ENCODE measurements at regions not wholly inside any gene's neighbourhood (a gene's known extent, or its start where the extent isn't known, plus 50 kb on each side); places are given as distances from the start of the nearest gene placed in this dataset.
"Not testable (repeated sequence)": the region's sequence is repeated elsewhere in the genome, so short reads cannot be mapped to it uniquely, and the experiment has no call there.

DNA sequence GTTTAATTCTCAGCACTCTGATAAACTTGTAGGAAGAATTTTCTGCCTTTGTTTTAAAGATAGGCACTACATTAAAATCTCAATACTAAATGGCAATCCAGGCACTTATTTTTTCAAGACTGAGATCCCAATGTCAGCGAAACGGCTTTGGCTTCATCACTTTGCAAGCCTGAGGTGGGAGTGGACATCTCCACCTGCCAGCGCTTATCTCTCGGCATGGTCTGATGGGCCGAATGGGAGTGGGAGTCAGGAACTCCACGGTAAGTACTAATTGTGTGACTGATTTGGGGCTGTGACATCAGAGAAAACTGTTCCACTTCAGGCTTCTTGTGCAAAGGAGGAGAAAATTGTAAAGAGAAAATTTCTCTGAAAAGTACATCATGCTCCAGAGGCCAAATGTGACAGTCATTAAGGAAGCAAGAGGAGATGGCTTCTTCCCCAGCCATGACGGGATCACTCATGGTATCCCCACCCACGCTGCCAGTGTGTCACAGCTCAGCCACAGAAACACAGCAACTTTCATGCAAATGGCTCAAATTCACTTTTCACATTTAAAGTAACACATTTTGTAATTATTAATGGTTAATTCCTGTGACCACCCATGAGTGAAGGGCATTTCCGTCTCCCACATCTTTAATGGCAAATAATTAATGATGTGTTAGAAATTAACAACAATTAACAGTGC lies 385.5 kb upstream of the HNRNPA3 start:
- DNase-seq, result no peak

DNA sequence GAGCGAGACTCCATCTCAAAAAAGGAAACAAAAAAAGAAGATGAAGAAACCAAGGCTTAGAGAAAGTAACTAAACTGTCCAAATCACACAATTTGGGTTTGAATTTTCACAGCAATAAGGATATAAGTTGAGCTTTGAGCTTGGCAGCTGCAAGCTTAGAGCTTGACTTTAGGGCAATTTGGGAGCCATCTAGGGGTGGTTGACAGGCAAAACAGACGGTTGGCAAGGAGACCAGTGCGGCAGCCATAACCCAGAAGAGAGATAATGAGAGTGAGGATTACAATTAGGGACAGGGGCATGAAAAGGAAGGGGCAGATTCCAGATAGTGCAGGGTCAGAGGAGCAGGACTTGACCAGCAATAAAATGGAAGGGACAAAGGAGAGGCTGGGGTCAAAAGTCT lies 382.2 kb upstream of the HNRNPA3 start:
- DNase-seq, result peak; percentile 15

DNA sequence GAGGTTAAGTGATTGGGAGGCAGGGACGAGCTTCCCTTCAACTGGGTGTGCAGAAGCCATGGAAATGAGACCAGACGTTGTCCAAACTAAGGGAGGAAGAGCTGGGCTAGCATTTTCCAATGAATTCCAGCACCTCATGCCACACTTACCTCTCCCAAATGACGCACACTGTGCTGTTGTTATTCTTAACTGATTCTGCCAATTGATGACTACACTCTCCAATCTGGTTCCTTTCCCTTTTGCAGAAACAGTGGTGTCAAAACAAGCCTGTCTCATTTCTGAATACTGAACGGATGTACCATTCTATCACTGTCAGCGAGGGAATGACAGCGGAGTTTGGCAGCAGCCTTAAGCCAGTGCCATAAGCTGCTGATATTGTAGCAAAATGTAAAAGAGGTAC lies 380.5 kb upstream of the HNRNPA3 start:
- no peak for DNase-seq

DNA sequence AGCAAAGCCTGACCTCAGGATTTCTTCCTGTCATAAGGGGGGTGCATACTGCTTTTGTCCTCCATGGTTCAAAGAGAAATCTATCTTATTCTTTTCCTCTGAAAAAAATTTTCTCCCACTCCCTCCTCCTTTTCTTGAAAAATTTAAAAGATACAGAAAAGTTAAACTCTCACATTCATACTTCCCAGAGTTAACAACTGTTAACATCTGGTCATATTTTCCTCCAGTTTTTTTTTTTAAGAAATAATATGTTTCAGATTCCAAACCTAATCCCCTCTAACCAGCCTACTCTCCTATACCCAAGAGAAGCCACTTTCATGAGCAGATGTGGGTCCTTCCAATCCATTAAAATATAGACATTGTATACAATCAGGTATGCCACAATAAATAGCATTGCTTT lies 378.9 kb upstream of the HNRNPA3 start:
- no peak for DNase-seq

DNA sequence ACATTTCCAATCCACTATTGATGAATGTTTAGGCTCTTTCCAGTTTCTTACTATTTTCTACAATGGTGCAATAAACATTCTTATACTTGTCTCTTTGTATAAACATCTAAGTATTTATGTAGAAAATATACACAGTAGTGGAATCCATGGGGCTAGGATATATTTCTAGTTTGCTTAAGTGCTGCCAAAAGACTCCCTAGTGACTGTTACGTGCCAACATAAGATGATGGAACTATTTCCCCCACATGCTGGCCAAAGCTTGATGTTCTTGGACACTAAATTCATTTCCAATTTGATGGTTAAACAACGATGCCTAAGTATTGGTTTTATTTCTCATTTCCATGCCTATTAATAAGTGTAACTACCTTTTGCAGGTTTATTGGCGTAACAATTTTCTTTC lies 378.4 kb upstream of the HNRNPA3 start:
- no peak for DNase-seq

DNA sequence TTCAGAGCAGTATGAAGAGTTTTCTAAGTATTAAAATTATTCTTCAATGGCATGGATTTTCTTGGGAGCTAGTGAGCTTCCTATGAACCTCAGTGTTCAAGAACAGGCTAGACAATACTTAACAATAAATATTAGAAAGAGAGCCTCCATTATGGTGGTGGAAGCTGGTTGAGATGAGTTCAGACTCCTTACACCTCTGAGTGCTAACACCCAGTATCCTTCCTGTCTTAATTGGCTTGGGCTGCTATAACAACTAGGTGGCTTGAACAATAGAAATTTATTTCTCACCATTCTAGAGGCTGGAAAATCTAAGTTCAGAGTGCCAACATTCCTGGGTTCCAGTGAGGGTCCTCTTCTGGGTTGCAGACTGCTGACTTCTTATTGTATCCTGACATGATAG lies 369.4 kb upstream of the HNRNPA3 start:
- no peak for DNase-seq

DNA sequence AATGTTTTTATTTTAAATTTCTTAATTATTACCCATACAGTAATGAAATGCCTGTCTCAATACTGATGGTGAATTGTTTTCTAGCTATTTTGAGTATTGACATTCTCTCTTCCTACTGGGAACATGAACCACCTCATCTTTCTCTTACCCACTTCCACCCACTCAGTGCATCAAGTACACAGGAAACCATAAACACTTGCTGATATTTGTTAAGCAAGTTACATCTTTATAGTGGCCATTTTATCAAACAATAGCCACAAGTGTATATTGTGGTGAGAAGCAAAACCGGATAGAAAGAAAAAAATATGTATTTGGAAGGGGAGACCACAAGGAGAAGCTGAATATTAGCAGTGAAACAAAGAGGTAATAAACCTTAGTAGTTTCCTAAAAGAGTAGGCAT lies 368.1 kb upstream of the HNRNPA3 start:
- DNase-seq, result no peak

DNA sequence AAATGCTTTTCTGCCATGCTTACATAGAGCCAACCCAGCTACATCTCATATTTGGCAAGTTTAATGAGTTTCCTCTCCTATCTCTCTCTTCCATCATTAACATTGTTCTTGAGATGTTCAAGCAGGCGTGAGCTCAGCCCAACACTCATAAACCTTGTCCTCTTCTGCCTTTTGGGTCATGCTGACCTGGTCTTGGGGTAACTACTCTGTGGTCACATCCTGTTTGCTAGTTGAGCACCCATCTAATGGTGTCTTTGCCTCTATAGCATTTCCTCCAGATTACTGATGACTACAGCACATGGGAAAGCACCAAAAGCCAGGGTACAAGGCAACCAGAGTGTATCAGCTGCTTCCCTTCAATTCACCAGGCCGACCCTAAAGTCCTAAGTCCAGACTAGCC lies 366.9 kb upstream of the HNRNPA3 start:
- no peak for DNase-seq

DNA sequence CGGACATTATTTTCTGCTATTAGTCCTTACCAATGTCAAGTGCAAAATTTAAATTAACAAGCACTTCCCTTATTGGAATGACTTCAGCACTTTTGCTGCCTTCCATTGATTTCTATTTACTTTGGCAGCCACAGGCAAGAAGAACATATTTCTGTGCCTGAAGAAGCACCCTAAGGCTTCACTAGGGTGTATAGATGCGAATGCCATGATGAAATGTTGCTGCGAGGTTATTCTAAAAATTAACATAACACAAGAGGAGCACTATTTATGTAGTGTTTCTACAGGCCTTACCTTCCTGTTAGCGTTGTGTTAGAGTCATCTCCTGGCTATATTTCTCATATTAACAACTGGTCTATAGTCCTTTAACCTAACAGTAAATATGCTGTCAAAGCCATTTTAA lies 365.0 kb upstream of the HNRNPA3 start:
- DNase-seq, result no peak

DNA sequence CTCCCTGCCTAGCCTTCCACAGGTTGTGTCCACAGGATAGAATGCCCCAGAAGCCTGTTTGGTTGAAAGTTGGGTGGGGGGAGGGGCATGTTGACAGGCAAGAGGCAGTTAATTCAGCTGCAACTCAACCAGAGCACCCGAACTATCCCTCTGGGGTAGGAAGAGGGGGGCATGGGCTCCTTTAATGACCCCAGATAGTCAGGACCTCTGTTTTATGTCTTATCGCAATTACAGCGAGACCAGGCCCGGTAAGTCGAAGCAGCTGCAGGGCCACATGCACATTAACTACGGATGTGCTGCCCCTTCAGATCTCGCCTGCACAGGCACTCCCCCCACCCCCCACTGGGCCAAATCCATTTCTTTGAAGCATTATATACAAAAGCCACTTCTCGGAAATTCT lies 363.8 kb upstream of the HNRNPA3 start:
- DNase-seq, result no peak

DNA sequence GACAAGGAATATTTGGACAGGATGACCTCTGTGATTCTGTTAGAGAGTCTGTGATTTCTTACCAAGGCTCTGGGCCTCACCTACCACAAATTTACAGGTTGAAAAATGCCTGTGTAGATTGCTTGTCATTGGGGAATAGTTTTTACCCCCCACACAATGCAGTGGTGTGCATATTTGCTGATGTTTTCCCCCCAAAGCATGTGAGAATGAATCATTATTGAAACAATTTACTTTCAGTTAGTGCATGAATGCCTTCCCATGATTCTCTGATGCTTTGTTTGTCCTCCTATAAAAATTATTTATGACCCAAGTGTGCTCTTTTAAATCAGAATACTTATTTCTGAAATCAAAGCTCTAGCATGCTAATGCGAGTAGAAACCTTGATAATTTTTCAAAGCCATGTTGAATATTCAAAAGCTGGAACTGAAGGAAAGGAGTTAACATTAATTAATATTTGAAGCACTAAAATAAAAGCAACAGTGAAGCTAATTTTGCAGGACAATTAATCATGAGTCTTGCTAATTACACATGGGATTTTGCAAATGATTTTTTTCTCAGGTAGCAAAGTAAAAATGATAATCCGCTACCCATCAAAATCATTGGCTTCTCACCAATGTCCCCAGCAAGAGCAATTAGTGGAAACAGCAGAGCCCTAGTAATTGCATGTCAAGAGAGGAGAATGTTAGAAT lies 361.2 kb upstream of the HNRNPA3 start:
- no peak for DNase-seq

DNA sequence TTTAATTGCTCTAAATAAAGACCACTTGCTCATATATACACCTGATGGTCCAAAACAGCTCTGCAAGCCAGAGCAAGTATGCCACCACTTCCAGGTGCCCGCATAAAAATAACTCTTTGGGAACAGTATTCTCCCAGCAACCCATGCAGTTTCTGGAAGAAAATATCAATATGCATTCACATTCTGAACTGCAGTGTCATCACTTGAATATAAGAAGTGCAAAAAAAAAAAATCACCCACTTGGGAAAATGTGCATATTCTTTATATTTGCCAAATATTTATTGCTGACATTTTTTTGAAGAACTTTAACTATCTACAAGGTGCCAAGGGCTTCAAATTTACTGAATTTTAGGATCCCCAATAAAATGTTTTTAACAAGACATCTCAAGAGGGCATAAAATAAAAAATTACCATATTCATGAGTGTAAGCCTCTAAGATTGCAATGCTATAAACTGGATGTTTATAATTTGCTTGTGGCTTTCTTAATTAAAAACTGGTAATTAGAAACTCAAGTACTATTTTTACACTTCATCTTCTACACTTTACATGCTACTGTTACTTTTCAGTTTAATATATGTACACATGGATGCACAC lies 360.6 kb upstream of the HNRNPA3 start:
- DNase-seq, result no peak

DNA sequence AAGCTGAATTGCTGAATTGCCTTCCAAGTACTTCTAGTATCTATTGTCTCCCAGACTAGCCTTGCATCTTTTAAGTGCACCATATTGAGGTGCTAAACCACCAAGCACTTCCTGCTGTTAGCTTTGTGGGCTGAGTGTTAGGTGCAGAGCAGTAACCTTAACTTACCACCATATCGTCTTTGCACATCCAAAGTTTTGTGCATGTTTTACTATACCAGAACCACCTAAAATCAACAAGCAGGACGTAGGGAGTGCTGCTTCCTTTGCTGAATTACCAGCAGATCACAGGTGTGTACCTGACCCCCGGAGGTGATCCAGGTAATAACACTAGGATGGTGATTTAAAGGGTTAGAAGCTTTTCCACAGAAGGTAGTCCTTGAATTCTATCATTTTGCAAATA lies 359.9 kb upstream of the HNRNPA3 start:
- DNase-seq, result no peak

DNA sequence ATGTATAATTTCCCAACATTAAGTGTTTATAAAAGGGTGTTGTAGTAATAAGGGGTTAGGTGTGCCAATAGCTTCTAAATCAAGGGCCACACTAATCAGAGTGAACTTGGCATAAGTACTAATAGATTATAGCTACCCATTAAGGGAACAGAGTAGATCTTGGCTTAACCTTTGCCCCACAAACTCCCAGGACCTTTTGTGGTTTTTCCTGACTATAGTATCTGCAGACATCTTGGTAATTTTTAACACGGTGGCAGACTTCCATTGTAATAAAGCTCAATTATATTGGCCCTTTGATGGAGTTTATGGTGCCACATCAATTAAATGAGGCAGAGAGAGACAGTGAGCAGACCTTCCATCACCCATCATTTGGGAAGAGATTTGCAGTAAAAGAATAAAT lies 358.5 kb upstream of the HNRNPA3 start:
- no peak for DNase-seq

DNA sequence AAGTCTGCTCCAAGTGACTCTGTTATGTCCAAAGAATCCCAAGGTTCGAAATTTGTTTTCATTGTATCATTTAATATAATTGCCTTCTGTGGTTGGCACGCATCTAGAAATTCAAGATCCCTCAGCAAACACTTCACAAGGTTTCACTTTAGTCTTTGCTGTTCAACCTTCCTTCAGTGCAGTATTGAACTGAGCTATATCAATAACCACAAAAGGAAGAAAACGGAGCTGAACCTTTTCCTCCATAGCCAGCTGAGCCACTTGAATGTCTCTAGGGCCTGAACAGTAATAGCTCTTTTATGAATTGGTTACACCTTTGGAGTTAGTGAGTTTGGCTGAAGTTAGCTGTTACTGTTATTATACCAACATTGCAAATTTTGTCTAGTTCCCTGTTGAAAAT lies 357.7 kb upstream of the HNRNPA3 start:
- DNase-seq, result no peak

DNA sequence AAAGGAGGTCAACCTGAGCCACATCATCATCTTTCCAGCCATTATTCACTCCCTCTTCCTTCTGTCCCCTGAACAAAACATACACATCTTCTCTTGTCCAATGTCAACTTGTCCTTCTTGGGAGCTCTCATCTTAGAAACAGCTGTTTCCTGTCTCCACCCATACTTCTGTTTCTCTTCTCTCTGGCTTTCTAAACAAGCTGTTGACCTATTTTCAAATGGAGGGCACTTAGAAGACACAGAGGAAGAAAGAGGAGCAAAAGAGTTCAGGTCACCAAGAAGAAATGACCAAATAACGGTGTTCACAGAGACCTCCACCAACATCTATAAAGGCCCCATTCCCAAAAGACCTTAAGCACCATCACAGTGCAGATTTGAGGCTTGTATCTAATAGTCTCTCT lies 355.9 kb upstream of the HNRNPA3 start:
- no peak for DNase-seq

DNA sequence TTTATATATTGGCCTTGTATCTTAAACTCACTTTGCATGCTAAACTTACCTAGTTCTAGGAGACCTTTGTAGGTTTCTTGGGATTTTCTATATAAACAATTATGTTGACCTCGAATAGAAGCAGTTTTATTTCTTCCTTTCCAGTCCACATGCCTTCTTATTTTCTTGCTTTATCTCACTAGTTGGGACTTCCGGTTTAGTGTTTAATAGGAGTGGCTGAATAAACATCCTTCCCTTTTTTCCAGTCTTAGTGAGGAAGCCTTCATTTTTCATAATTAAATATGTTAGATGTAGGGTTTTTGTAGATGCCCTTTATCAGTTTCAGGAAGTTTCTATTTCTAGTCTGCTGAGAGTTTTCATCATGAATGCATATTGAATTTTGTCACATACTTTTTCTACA lies 347.3 kb upstream of the HNRNPA3 start:
- no peak for DNase-seq

DNA sequence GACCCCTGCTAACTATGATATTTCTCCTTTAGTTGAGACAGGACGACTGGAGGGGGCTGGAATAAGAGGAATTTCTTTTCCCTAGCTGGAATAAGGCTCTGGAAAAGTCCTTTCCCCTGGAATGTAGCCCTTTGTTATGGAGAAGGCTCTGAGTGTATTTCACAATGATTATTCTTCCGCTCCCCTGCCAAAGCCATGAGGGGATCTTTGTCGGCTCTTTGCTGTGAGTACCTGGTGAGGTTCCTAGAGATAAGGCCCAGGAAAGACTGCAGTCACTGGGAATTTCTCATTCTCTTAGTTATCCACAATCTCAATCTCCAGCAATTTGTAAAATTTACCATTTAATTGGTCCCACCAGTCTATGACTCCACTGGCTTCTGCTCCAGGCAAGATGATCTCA lies 340.2 kb upstream of the HNRNPA3 start:
- DNase-seq, result no peak

DNA sequence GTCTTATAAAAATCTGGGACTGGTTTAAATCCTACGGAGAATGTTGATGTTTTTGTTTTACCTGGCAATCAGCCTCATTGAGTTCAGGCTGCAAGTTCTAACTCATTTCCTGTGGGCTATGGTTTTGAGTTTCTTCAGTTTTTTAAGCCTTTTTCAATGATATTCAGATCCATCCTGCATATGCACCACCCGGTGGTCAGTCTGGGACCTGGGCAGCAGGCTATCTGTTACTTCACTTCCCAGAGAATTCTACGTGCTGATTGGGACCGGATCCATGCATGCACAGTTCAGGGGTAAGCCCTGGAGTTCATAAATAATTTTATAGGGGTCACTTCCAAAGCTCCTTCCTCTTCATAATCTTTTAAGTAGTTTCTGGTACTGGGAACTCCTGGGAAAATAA lies 339.2 kb upstream of the HNRNPA3 start:
- no peak for DNase-seq

DNA sequence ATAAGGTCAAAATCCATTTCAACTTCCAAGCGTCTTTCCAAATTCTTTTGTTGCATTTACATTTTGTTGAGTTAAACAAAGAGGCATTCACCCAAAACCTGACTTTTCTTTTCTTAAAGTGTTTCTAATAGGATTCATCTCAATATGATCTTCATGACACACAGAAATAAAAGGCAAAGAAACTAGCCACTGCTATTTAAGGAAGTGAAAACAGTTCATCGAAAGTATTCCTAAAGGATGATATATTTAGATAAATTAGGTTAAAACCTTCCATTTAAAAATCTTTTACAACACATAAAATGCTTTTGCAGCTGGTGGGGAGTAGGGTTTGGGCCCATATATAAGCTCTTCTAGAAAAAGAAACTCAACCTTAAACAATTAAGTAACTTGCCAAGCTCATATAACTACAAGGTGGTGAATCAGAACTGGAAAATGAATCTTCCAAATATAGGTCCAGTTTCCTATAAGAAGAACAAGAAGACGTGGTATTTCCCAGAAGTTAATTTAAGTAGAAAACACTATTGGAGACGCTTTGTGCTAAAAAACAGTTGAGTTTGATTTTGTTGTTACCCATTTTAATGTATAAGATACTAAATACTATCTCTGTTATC lies 336.0 kb upstream of the HNRNPA3 start:
- no peak for DNase-seq

DNA sequence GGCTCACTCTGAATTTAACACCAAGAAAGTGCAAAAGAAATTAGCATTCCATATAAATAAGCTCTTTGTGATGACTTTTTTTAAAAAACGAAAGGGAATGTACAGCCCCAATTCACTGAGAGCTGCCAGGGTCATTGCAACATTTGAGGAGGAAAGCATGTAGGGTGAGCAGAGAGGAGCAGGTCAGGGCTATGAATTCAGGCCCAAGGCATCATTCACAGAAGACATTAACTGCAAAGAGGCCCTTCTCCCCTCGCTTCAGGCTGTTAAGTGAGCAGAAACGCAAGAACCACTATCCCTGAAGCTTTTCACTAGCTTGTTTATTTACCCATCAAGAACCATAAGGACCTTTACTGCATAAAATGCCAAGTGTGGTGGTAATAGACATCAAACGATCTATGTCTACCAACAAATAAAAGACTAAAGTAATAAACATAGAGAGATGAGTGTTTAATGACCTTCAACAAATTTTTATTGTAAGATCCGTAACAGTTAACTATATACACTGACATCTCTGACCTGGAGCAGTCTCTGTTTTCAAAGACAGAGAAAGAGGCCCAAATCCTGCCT lies 333.1 kb upstream of the HNRNPA3 start:
- DNase-seq, result no peak

DNA sequence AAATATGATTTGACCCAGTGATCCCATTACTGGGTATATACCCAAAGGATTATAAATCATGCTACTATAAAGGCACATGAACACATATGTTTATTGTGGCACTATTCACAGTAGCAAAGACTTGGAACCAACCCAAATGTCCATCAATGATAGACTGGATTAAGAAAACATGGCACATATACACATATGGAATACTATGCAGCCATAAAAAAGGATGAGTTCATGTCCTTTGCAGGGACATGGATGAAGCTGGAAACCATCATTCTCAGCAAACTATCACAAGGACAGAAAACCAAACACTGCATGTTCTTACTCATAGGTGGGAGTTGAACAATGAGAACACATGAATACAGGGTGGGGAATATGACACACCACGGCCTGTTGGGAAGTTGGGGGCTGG lies 330.5 kb upstream of the HNRNPA3 start:
- not testable (repeated sequence) for DNase-seq

DNA sequence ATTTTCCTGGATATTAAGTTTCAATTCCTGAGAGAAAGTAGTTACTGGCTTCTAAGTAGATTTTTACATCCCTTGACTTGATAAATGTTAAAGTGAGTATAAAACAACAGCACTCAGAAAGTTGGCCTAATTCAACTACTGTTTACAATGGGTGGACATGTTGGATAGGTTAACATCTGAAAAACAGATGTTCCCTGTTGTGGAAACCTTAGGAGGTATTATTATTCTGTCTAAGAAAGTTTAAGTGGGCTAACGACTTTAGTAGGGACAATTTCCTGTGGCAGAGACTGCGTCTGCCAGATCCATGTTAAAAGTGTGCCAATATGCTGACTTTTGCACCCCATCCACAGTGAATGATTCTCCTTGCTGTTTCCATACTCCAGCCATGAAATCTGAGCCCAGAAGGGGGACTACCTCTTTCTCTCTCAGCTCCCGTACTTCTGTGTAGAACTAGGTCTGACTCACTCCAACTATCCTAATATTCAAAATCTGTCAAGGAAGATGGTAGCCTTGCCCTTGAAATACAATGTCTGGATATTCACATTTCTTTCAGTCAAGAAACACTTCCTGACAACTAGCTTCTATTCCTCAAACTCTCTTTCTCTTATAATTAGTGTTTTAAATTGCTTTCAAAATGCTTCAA lies 327.5 kb upstream of the HNRNPA3 start:
- DNase-seq, result no peak
